H9 (cell line): ENCODE measurements at regions not wholly inside any gene's neighbourhood (a gene's known extent, or its start where the extent isn't known, plus 50 kb on each side); places are given as distances from the start of the nearest gene placed in this dataset.

ENCODE experiments used
- DNase-seq: peaks from one replicate; pipeline ENCODE4 v3.0.0-alpha.2; 2017
- H2AFZ ChIP-seq: one replicate; pipeline ENCODE4 v1.6.1; 2013; ENCODE audit warnings: mild to moderate bottlenecking, low read length, control low read depth, moderate library complexity
- H2AK5ac ChIP-seq: 2 replicates; pipeline ENCODE4 v1.6.1; 2013; ENCODE audit warnings: low read length, control low read depth, mixed read lengths; ENCODE audit not compliant: insufficient read length
- H2BK120ac ChIP-seq: one replicate; pipeline ENCODE4 v1.6.1; 2013; ENCODE audit warnings: low read depth, mild to moderate bottlenecking, low read length, control low read depth, inconsistent platforms; ENCODE audit not compliant: poor library complexity, severe bottlenecking
- H2BK12ac ChIP-seq: 2 replicates; pipeline ENCODE4 v1.6.1; 2013; ENCODE audit warnings: low read length, control low read depth, mixed read lengths, low read depth; ENCODE audit not compliant: insufficient read length
- H2BK15ac ChIP-seq: 2 replicates; pipeline ENCODE4 v1.6.1; 2013; ENCODE audit warnings: low read depth, low read length, control low read depth
- H2BK20ac ChIP-seq: one replicate; pipeline ENCODE4 v1.6.1; 2013; ENCODE audit warnings: low read depth, mild to moderate bottlenecking, low read length, control low read depth, inconsistent platforms; ENCODE audit not compliant: poor library complexity, severe bottlenecking
- H2BK5ac ChIP-seq: 2 replicates; pipeline ENCODE4 v1.6.1; 2013; ENCODE audit warnings: low read length, control low read depth, mixed read lengths; ENCODE audit not compliant: insufficient read length
- H3K14ac ChIP-seq: 2 replicates; pipeline ENCODE4 v1.6.1; 2013; ENCODE audit warnings: low read length, control low read depth; ENCODE audit not compliant: insufficient read depth
- H3K18ac ChIP-seq: 2 replicates; pipeline ENCODE4 v1.6.1; 2013; ENCODE audit warnings: low read depth, mild to moderate bottlenecking, mixed read lengths, low read length, control low read depth; ENCODE audit not compliant: insufficient read length
- H3K23ac ChIP-seq: 2 replicates; pipeline ENCODE4 v1.6.1; 2013; ENCODE audit warnings: low read length, control low read depth, mixed read lengths, low read depth; ENCODE audit not compliant: insufficient read length
- H3K23me2 ChIP-seq: 2 replicates; pipeline ENCODE4 v1.6.1; 2013; ENCODE audit warnings: low read depth, mild to moderate bottlenecking, mixed read lengths, low read length, control low read depth; ENCODE audit not compliant: insufficient read length, poor library complexity, severe bottlenecking
- H3K27ac ChIP-seq: 2 replicates; pipeline ENCODE4 v1.5.1; 2013; ENCODE audit warnings: low read length, control low read depth, mixed read lengths, low read depth; ENCODE audit not compliant: insufficient read length
- H3K27me3 ChIP-seq: 2 replicates; pipeline ENCODE4 v1.6.1; 2013; ENCODE audit warnings: low read length, control low read depth, inconsistent platforms; ENCODE audit not compliant: insufficient read depth
- H3K4ac ChIP-seq: 2 replicates; pipeline ENCODE4 v1.6.1; 2013; ENCODE audit warnings: low read depth, mild to moderate bottlenecking, control low read depth, inconsistent platforms, low read length, moderate library complexity
- H3K4me1 ChIP-seq: 2 replicates; pipeline ENCODE4 v1.6.1; 2013; ENCODE audit warnings: low read length, control low read depth, inconsistent platforms; ENCODE audit not compliant: insufficient read depth
- H3K4me2 ChIP-seq: 2 replicates; pipeline ENCODE4 v1.6.1; 2013; ENCODE audit warnings: low read length, control low read depth, mixed read lengths; ENCODE audit not compliant: insufficient read length, insufficient read depth
- H3K56ac ChIP-seq: 2 replicates; pipeline ENCODE4 v1.6.1; 2013; ENCODE audit warnings: low read depth, mild to moderate bottlenecking, mixed read lengths, low read length, control low read depth; ENCODE audit not compliant: insufficient read length
- H3K79me1 ChIP-seq: 2 replicates; pipeline ENCODE4 v1.6.1; 2013; ENCODE audit warnings: low read depth, mild to moderate bottlenecking, moderate library complexity, low read length, control low read depth, inconsistent platforms; ENCODE audit not compliant: insufficient read depth, poor library complexity, severe bottlenecking
- H3K79me2 ChIP-seq: 2 replicates; pipeline ENCODE4 v1.6.1; 2013; ENCODE audit warnings: low read length, control low read depth, inconsistent platforms; ENCODE audit not compliant: insufficient read depth
- H3K9ac ChIP-seq: 2 replicates; pipeline ENCODE4 v1.6.1; 2013; ENCODE audit warnings: low read length, control low read depth, mixed read lengths; ENCODE audit not compliant: insufficient read length; ENCODE audit errors: extremely low read depth
- H3K9me3 ChIP-seq: one replicate; pipeline ENCODE4 v1.6.1; 2013; ENCODE audit warnings: low read depth, low read length, inconsistent platforms; ENCODE audit not compliant: control insufficient read depth
- H3T11ph ChIP-seq: one replicate; pipeline ENCODE4 v1.6.1; 2013; ENCODE audit warnings: mild to moderate bottlenecking, low read length, control low read depth, inconsistent platforms
- H4K20me1 ChIP-seq: one replicate; pipeline ENCODE4 v1.6.1; 2013; ENCODE audit not compliant: control insufficient read depth, insufficient read length, insufficient read depth
- H4K5ac ChIP-seq: 2 replicates; pipeline ENCODE4 v1.6.1; 2013; ENCODE audit warnings: low read depth, mild to moderate bottlenecking, mixed read lengths, low read length, control low read depth; ENCODE audit not compliant: insufficient read length
- H4K8ac ChIP-seq: replicated peaks from 2 replicates; pipeline ENCODE4 v1.6.1; 2013; ENCODE audit warnings: low read length, control low read depth, mixed read lengths, low read depth; ENCODE audit not compliant: insufficient read length
- H4K91ac ChIP-seq: 2 replicates; pipeline ENCODE4 v1.6.1; 2013; ENCODE audit warnings: low read depth, mild to moderate bottlenecking, moderate library complexity, mixed read lengths, low read length, control low read depth; ENCODE audit not compliant: insufficient read length
- H3K27ac Mint-ChIP-seq, 3 experiments: 2 replicates in 2 of 3; 3 replicates in 1 of 3; pipeline ENCODE4 v1.8.0; 2020 to 2021; ENCODE audit warnings: mixed read lengths in 3 of 3, mild to moderate bottlenecking in 1 of 3, moderate library complexity in 1 of 3
- H3K27me3 Mint-ChIP-seq: 2 replicates; pipeline ENCODE4 v1.8.0; 2021; ENCODE audit warnings: low read depth, mild to moderate bottlenecking, moderate library complexity, mixed read lengths
- H3K36me3 Mint-ChIP-seq, 3 experiments: 2 replicates in 2 of 3; 3 replicates in 1 of 3; pipeline ENCODE4 v1.8.0; 2020 to 2021; ENCODE audit warnings: low read depth in 3 of 3, mixed read lengths in 3 of 3; ENCODE audit not compliant: insufficient read depth in 1 of 3
- H3K4me1 Mint-ChIP-seq, 2 experiments: 2 replicates each; pipeline ENCODE4 v1.8.0; 2020; ENCODE audit warnings: mixed read lengths in 2 of 2
- H3K4me3 Mint-ChIP-seq, 2 experiments: 2 replicates in 1 of 2; 3 replicates in 1 of 2; pipeline ENCODE4 v1.8.0; 2020 to 2021; ENCODE audit warnings: mild to moderate bottlenecking in 2 of 2, mixed read lengths in 2 of 2, moderate library complexity in 1 of 2
- H3K9me3 Mint-ChIP-seq, 2 experiments: 2 replicates in 1 of 2; 3 replicates in 1 of 2; pipeline ENCODE4 v1.8.0; 2020; ENCODE audit warnings: mild to moderate bottlenecking in 2 of 2, mixed read lengths in 2 of 2, moderate library complexity in 1 of 2
- WGBS: extraction: QIAGEN DNeasy Blood & Tissue Kit; methylation state at CpG from one replicate; pipeline ENCODE4 v1.1.7; 2013; ENCODE audit warnings: missing lambda C conversion rate, low lambda C conversion rate, mixed read lengths; ENCODE audit not compliant: insufficient read length; ENCODE audit errors: extremely low coverage; 5-methylcytosine and 5-hydroxymethylcytosine counted together
- TF ChIP-seq, protein P1 (sequence below): fragments of 200-600 bp; sonication (generic); conservative IDR thresholded peaks from 3 replicates; pipeline ENCODE4 v1.8.0; 2021; ENCODE audit warnings: antibody characterized with exemption, mild to moderate bottlenecking

DNA sequence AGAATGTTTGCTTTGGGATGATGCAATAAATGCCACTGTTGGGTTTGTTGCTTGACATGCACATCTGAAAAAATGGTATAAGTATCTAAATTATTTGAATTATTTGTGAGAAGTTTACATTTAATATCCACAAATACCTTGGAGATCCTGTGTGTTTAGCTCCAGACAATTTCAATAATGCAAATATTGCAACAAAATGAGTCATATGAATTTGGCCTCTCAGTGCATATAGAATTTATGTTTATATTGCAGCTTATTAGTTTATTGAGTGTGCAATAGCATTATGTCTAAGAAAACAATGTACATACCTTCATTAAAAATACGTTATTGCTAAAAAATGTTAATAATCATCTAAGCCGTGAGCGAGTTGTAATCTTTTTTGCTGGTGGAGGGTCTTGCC is 153.3 kb downstream of the FSCB start:
- Histone ChIP-seq H3K4me1 (no peaks in the 10 kb centered on the region), H3K4ac (no peak overlapping the region), H2AFZ (no peak overlapping the region), H2BK15ac (no peak overlapping the region), H3K79me1 (no peaks in the 10 kb centered on the region), H4K91ac (no peak overlapping the region), H2AK5ac (no peak overlapping the region), H3K56ac (no peak overlapping the region), H3K14ac (no peak overlapping the region), H2BK120ac (no peak overlapping the region), H4K8ac (no peak overlapping the region), H2BK20ac (no peak overlapping the region), H3K79me2 (no peaks in the 10 kb centered on the region), H2BK5ac (no peak overlapping the region), H3K9me3 (no peaks in the 10 kb centered on the region), H3K18ac (no peak overlapping the region), H4K20me1 (no peaks in the 10 kb centered on the region), H4K5ac (no peak overlapping the region), H3T11ph (no peak overlapping the region), H3K23ac (no peak overlapping the region), H3K23me2 (no peaks in the 10 kb centered on the region), H3K9ac (no peak overlapping the region), H2BK12ac (no peak overlapping the region), H3K4me2 (no peak overlapping the region), H3K27me3 (no peaks in the 10 kb centered on the region), H3K27ac (no peak overlapping the region)
- Mint-ChIP-seq H3K27me3 (no peaks in the 10 kb centered on the region), H3K4me3 (no peak overlapping the region), H3K4me1 (no peaks in the 10 kb centered on the region), H3K9me3 (peaks cover 1 to 11% of the 10 kb centered on the region in 2 experiments; a peak in 4 of 5 replicates), H3K27ac (no peak overlapping the region), H3K36me3 (no peaks in the 10 kb centered on the region; a peak in 1 of 7 replicates)
- no CpG with 5 or more reads among the region's 3 CpGs for WGBS
- TF ChIP-seq, protein P1, sequence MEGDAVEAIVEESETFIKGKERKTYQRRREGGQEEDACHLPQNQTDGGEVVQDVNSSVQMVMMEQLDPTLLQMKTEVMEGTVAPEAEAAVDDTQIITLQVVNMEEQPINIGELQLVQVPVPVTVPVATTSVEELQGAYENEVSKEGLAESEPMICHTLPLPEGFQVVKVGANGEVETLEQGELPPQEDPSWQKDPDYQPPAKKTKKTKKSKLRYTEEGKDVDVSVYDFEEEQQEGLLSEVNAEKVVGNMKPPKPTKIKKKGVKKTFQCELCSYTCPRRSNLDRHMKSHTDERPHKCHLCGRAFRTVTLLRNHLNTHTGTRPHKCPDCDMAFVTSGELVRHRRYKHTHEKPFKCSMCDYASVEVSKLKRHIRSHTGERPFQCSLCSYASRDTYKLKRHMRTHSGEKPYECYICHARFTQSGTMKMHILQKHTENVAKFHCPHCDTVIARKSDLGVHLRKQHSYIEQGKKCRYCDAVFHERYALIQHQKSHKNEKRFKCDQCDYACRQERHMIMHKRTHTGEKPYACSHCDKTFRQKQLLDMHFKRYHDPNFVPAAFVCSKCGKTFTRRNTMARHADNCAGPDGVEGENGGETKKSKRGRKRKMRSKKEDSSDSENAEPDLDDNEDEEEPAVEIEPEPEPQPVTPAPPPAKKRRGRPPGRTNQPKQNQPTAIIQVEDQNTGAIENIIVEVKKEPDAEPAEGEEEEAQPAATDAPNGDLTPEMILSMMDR = no peak
- DNase-seq = no peak
